ENCODE measurements at regions not wholly inside any gene's neighbourhood (a gene's known extent, or its start where the extent isn't known, plus 50 kb on each side); places are given as distances from the start of the nearest gene placed in this dataset.

DNA sequence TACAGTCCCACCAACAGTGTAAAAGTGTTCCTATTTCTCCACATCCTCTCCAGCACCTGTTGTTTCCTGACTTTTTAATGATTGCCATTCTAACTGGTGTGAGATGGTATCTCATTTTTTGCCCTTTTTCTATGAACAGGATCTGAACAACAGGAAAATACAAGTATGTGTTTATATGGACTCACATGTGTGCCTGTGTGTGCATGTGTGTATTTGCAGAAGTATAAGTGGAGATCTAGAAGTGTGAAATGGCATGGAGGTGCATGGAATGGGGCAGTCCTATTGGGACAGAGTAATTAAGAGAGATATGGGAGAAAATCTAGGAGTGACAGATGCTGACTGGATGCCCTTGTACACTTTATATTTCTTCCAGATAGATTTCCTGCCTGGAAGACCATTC lies 111.6 kb upstream of the PCGF5 start:
- no peaks in the 10 kb centered on the region for H3K9me3 Mint-ChIP-seq (ENCODE audit: unreplicated experiment)
- DNase-seq (ENCODE audit: extremely low spot score, unreplicated experiment): no peak
- no peak overlapping the region for H3K4me3 Mint-ChIP-seq (ENCODE audit: unreplicated experiment)
- H3K36me3 Mint-ChIP-seq (ENCODE audit: unreplicated experiment): no peaks in the 10 kb centered on the region
- H3K27me3 Mint-ChIP-seq (ENCODE audit: unreplicated experiment): peaks cover 12% of the 10 kb centered on the region
- no peak overlapping the region for H3K27ac Mint-ChIP-seq (ENCODE audit: unreplicated experiment)
- peaks cover 6% of the 10 kb centered on the region for H3K4me1 Mint-ChIP-seq (ENCODE audit: unreplicated experiment)
- no peak for TF ChIP-seq CTCF (IDR thresholded peaks at IDR 0.05)

DNA sequence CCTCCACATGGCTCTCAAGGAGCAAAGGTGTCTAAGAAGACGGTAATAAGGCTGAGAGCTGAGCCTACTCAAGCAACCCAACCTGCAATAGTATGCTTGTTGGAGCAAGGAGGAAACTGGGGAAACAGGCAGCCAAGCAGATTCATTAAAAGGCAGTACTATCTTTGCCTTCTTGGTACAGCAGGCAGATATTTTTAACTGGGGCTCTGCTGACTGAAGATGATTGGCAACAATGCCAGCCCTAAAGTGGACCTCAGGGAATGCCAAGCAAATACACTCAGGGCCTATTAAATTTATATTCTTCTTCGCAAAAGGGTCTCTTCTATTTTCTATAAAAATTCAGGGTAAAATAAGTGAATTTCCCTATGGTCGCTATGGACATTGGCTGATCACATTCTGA lies 109.4 kb upstream of the PCGF5 start:
- H3K4me3 Mint-ChIP-seq (ENCODE audit: unreplicated experiment): no peak overlapping the region
- H3K27ac Mint-ChIP-seq (ENCODE audit: unreplicated experiment): no peak overlapping the region
- no peaks in the 10 kb centered on the region for H3K36me3 Mint-ChIP-seq (ENCODE audit: unreplicated experiment)
- H3K27me3 Mint-ChIP-seq (ENCODE audit: unreplicated experiment): no peaks in the 10 kb centered on the region
- TF ChIP-seq CTCF (IDR thresholded peaks at IDR 0.05): no peak
- H3K4me1 Mint-ChIP-seq (ENCODE audit: unreplicated experiment): no peaks in the 10 kb centered on the region
- no peaks in the 10 kb centered on the region for H3K9me3 Mint-ChIP-seq (ENCODE audit: unreplicated experiment)
- no peak for DNase-seq (ENCODE audit: extremely low spot score, unreplicated experiment)

DNA sequence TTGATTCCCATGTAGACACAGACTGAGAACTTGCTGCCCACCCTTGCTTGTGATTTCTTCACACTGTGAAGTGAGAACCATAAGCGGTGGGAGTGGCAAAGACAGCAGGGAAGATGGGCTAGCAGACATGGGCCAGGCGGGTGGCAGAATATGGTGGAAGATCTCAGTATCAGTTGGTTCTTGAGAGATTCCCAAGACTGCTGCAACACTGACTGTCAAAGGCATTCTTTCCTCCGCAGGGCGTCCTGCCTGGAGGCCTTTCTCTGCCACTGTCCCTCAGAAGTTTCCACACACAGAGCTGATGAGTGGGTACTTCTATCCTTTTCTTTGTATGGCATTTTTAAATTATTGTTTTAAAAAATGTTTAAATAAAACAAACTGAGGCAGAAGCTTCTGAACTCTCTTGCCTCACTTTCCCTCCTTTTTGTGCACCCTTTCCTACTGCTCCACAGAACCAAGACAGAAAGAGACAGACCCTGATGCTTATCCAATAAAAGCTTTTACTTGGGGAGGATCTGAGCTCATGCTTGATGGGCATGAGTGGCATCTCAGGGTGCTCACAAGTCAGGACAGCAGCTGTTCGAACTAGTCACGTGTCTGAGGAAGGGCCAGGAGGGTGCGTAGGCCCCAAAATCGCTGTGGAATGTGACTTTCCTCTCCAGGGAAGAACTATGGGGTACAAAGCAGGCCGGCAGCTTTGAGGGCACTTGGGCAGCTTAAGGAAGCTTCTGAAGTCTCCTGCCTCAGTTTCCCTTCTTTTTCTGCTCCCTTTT lies 104.7 kb upstream of the PCGF5 start:
- Mint-ChIP-seq H3K4me3 (ENCODE audit: unreplicated experiment) (no peak overlapping the region), H3K36me3 (ENCODE audit: unreplicated experiment) (no peaks in the 10 kb centered on the region), H3K4me1 (ENCODE audit: unreplicated experiment) (peaks cover 9% of the 10 kb centered on the region), H3K9me3 (ENCODE audit: unreplicated experiment) (no peaks in the 10 kb centered on the region), H3K27me3 (ENCODE audit: unreplicated experiment) (peaks cover 8% of the 10 kb centered on the region), H3K27ac (ENCODE audit: unreplicated experiment) (no peak overlapping the region)
- no peak for TF ChIP-seq CTCF (IDR thresholded peaks at IDR 0.05)
- no peak for DNase-seq (ENCODE audit: extremely low spot score, unreplicated experiment)

DNA sequence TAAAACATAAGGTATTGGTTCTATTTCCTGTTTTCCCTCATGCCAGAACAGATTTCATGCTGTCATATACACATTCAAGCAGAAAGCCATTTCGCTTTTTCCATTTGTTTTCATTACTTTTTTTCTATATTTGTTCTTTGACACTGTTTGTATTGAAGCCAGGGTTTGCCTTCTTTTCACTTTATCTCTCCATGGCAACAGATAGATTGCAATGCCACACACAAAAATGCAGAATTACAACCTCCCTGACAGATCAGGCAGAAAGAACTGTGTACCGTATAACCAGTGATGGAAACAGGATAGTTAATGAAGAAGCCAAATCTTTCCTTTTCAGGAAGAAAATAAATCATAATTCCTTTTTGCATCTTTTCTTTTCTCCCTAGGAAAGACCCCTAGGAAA lies 103.0 kb upstream of the PCGF5 start:
- Mint-ChIP-seq H3K9me3 (ENCODE audit: unreplicated experiment) (no peaks in the 10 kb centered on the region), H3K36me3 (ENCODE audit: unreplicated experiment) (no peaks in the 10 kb centered on the region), H3K4me3 (ENCODE audit: unreplicated experiment) (no peak overlapping the region), H3K4me1 (ENCODE audit: unreplicated experiment) (peaks cover 9% of the 10 kb centered on the region), H3K27ac (ENCODE audit: unreplicated experiment) (peak overlapping the region; percentile 29), H3K27me3 (ENCODE audit: unreplicated experiment) (peaks cover 11% of the 10 kb centered on the region)
- DNase-seq (ENCODE audit: extremely low spot score, unreplicated experiment): no peak
- TF ChIP-seq CTCF (IDR thresholded peaks at IDR 0.05): no peak

GRCh38 chr10:91120348-91120747 lies 100.1 kb upstream of the PCGF5 start:
- no peaks in the 10 kb centered on the region for H3K36me3 Mint-ChIP-seq (ENCODE audit: unreplicated experiment)

More at GRCh38 chr10:91120348-91120747, 100.1 kb upstream of the PCGF5 start:
- no peak for TF ChIP-seq CTCF (IDR thresholded peaks at IDR 0.05)
- peaks cover 9% of the 10 kb centered on the region for H3K4me1 Mint-ChIP-seq (ENCODE audit: unreplicated experiment)
- H3K27me3 Mint-ChIP-seq (ENCODE audit: unreplicated experiment): peaks cover 19% of the 10 kb centered on the region
- H3K4me3 Mint-ChIP-seq (ENCODE audit: unreplicated experiment): no peak overlapping the region
- H3K27ac Mint-ChIP-seq (ENCODE audit: unreplicated experiment): no peak overlapping the region
- no peak for DNase-seq (ENCODE audit: extremely low spot score, unreplicated experiment)
- no peaks in the 10 kb centered on the region for H3K9me3 Mint-ChIP-seq (ENCODE audit: unreplicated experiment)

All from osteocyte (in vitro differentiated cells).